Neuronal stem cell (in vitro differentiated cells): ENCODE measurements at regions not wholly inside any gene's neighbourhood (a gene's known extent, or its start where the extent isn't known, plus 50 kb on each side); places are given as distances from the start of the nearest gene placed in this dataset.

ENCODE experiments used
- DNase-seq: peaks from one replicate; pipeline ENCODE4 v3.0.0-alpha.2; 2013; ENCODE audit warnings: low spot score
- H2AFZ ChIP-seq: one replicate; pipeline ENCODE4 v1.6.1; 2013; ENCODE audit warnings: mild to moderate bottlenecking, low read length, inconsistent platforms
- H2AK5ac ChIP-seq: 2 replicates; pipeline ENCODE4 v1.6.1; 2013; ENCODE audit warnings: low read depth, mild to moderate bottlenecking, inconsistent platforms, low read length, moderate library complexity, mixed read lengths
- H2BK120ac ChIP-seq: 2 replicates; pipeline ENCODE4 v1.6.1; 2013; ENCODE audit warnings: low read depth, mild to moderate bottlenecking, inconsistent platforms, low read length, moderate library complexity, mixed read lengths
- H2BK12ac ChIP-seq: one replicate; pipeline ENCODE4 v1.6.1; 2013; ENCODE audit warnings: low read length, inconsistent platforms
- H2BK15ac ChIP-seq: 2 replicates; pipeline ENCODE4 v1.6.1; 2013; ENCODE audit warnings: mild to moderate bottlenecking, low read length, inconsistent platforms, mixed read lengths
- H2BK5ac ChIP-seq: one replicate; pipeline ENCODE4 v1.6.1; 2013; ENCODE audit warnings: inconsistent platforms, mild to moderate bottlenecking, low read length, moderate library complexity
- H3K14ac ChIP-seq: one replicate; pipeline ENCODE4 v1.6.1; 2013; ENCODE audit warnings: low read length, inconsistent platforms
- H3K18ac ChIP-seq: 2 replicates; pipeline ENCODE4 v1.6.1; 2013; ENCODE audit warnings: low read length, inconsistent platforms
- H3K23ac ChIP-seq: 2 replicates; pipeline ENCODE4 v1.6.1; 2013; ENCODE audit warnings: low read depth, mild to moderate bottlenecking, mixed read lengths, low read length, inconsistent platforms; ENCODE audit not compliant: poor library complexity
- H3K27ac ChIP-seq: replicated peaks from 3 replicates; pipeline ENCODE4 v1.5.1; 2013; ENCODE audit warnings: low read length, inconsistent platforms
- H3K27me3 ChIP-seq, 3 experiments: 2 replicates each; pipeline ENCODE4 v1.6.1; 2013; ENCODE audit warnings: low read length in 3 of 3, mild to moderate bottlenecking in 2 of 3, inconsistent platforms in 1 of 3, low read depth in 1 of 3, mixed read lengths in 1 of 3, moderate library complexity in 1 of 3; ENCODE audit not compliant: control insufficient read depth in 3 of 3, insufficient read depth in 3 of 3
- H3K36me3 ChIP-seq, 2 donors: replicated peaks in 1 of 2; 2 replicates each; pipeline ENCODE4 v1.6.1; 2013; ENCODE audit warnings: low read length in 2 of 2; ENCODE audit not compliant: control insufficient read depth in 2 of 2, insufficient read depth in 2 of 2
- H3K4ac ChIP-seq: 2 replicates; pipeline ENCODE4 v1.6.1; 2013; ENCODE audit warnings: inconsistent platforms, mild to moderate bottlenecking, low read length, moderate library complexity
- H3K4me1 ChIP-seq, 2 donors: 1 replicate in 1 of 2; 2 replicates in 1 of 2; pipeline ENCODE4 v1.6.1; 2013; ENCODE audit warnings: low read length in 2 of 2, low read depth in 1 of 2; ENCODE audit not compliant: control insufficient read depth in 2 of 2, insufficient read depth in 1 of 2
- H3K4me2 ChIP-seq: one replicate; pipeline ENCODE4 v1.6.1; 2013; ENCODE audit warnings: mild to moderate bottlenecking, low read length, inconsistent platforms; ENCODE audit not compliant: insufficient read depth, poor library complexity, severe bottlenecking
- H3K4me3 ChIP-seq, 2 donors: 2 replicates each; pipeline ENCODE4 v1.5.1; 2013; ENCODE audit warnings: low read length in 2 of 2, mild to moderate bottlenecking in 2 of 2, inconsistent platforms in 1 of 2, moderate library complexity in 1 of 2
- H3K79me1 ChIP-seq: one replicate; pipeline ENCODE4 v1.6.1; 2013; ENCODE audit warnings: low read depth, mild to moderate bottlenecking, inconsistent platforms, low read length, moderate library complexity
- H3K9ac ChIP-seq: one replicate; pipeline ENCODE4 v1.6.1; 2013; ENCODE audit warnings: mild to moderate bottlenecking, low read depth, low read length, inconsistent platforms; ENCODE audit not compliant: poor library complexity
- H3K9me3 ChIP-seq, 2 donors: replicated peaks in 1 of 2; 2 replicates each; pipeline versions ENCODE3 to v1.6.1; 2013; ENCODE audit warnings: low read length in 2 of 2, mild to moderate bottlenecking in 2 of 2, inconsistent platforms in 1 of 2, low read depth in 1 of 2, mixed read lengths in 1 of 2, moderate library complexity in 1 of 2; ENCODE audit not compliant: control insufficient read depth in 2 of 2, insufficient read depth in 1 of 2
- H4K8ac ChIP-seq: one replicate; pipeline ENCODE4 v1.6.1; 2013; ENCODE audit warnings: low read depth, mild to moderate bottlenecking, inconsistent platforms, low read length, moderate library complexity
- H4K91ac ChIP-seq: one replicate; pipeline ENCODE4 v1.6.1; 2013; ENCODE audit warnings: low read length, low read depth, mild to moderate bottlenecking, inconsistent platforms; ENCODE audit not compliant: poor library complexity
- WGBS, 2 donors: extraction: QIAGEN DNeasy Blood & Tissue Kit; methylation state at CpG; one replicate each; pipeline ENCODE4 v1.1.7; 2013; ENCODE audit warnings: missing lambda C conversion rate in 2 of 2, mixed read lengths in 1 of 2; ENCODE audit not compliant: insufficient read length in 2 of 2, insufficient replicate concordance in 1 of 2; ENCODE audit errors: extremely low coverage in 2 of 2; 5-methylcytosine and 5-hydroxymethylcytosine counted together

DNA sequence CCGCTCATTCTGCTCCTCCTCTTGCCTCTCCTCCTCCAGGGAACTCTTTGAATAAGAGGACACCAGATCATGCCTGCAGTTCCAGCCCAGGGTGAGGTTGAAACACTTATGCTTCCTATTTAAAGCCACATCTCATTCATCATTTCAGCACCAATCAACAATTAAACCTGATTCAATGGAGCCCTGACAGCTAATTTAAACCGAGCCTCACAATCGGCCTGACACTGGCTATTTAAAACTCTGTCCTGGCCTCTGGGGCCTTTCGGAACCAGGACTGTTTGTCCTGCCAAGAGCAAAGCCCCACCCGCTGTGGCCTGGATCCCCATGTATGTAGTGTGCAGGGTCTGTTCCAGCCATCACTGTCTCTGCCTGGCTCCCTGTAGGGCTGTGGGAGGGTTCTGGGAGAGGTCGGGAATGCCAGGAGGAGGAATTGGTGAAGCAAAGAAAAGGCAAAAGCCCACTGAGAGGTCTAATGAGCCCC is 97.4 kb downstream of the MCFD2 start:
- H3K23ac ChIP-seq: no peak overlapping the region
- no CpG with 5 or more reads among the region's 6 CpGs for WGBS, 2 donors

DNA sequence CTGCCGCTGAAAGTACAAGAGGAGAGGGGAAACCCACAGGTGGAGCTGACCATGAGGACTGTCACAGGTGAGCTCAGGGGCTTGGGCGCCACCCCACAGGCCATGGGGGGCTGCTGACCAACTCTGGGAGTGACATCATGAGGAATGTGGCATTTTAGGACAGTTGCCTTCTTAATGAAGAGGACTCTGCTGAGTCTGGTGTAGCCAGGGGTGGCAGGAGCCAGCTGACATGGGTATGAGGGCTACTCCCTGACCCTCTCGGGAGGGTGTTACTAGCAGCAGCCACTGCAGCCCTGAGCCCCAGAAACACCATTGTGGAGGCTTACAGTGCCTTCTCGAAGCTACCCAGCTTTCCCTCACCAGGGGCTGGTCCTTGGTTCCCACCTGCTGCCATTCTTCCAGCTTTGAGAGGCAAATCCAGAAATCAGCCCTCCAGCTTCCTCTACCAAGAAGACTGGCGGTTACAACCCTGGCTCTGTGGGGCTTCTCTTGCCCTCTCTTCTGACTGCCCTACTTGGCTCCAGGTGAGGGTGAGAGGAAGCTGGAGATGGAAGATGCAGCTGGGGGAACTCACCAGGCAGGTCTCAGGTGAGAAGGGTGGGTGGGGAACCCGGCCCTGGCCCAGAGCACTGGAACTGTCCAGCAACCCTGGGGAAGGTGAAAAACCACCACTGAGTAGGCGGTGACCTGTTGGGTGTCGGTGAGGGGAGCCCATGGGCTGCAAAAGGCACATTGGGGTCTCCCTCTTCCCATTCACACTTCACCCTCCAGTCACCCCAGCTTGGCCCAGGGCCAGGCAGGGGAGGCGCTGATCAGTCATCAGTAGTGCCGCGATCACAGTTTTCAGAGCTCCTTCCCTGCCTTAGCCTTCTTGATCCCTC is 98.5 kb downstream of the MCFD2 start:
- no peaks in the 10 kb centered on the region for H3K9me3 ChIP-seq
- H3K4ac ChIP-seq: no peak overlapping the region
- no peak overlapping the region for H2AK5ac ChIP-seq
- no peak overlapping the region for H2BK12ac ChIP-seq
- DNase-seq: no peak
- H2BK120ac ChIP-seq: no peak overlapping the region
- H3K27me3 ChIP-seq: peaks cover 0 to 7% (median 0%) of the 10 kb centered on the region in 3 experiments
- no peak overlapping the region for H2AFZ ChIP-seq
- no peak overlapping the region for H4K8ac ChIP-seq
- no peak overlapping the region for H4K91ac ChIP-seq
- peak overlapping the region; percentile 7 for H3K18ac ChIP-seq
- peaks cover 0 to 4% of the 10 kb centered on the region in 2 donors for H3K4me1 ChIP-seq
- no peaks in the 10 kb centered on the region for H3K36me3 ChIP-seq
- no peak overlapping the region for H3K9ac ChIP-seq
- H3K23ac ChIP-seq: no peak overlapping the region
- no peak overlapping the region for H3K27ac ChIP-seq
- no peak overlapping the region for H3K4me2 ChIP-seq
- H2BK5ac ChIP-seq: no peak overlapping the region
- H2BK15ac ChIP-seq: no peak overlapping the region
- WGBS, 2 donors: no CpG with 5 or more reads among the region's 11 CpGs
- H3K79me1 ChIP-seq: no peaks in the 10 kb centered on the region
- H3K14ac ChIP-seq: no peak overlapping the region
- no peak overlapping the region for H3K4me3 ChIP-seq

More for the DNA sequence above, 97.4 kb downstream of the MCFD2 start:
- H3K14ac ChIP-seq: no peak overlapping the region
- H3K4me3 ChIP-seq: no peak overlapping the region
- peaks cover 0 to 3% (median 0%) of the 10 kb centered on the region in 3 experiments for H3K27me3 ChIP-seq
- H4K91ac ChIP-seq: no peak overlapping the region
- H2BK120ac ChIP-seq: no peak overlapping the region
- H3K27ac ChIP-seq: no peak overlapping the region
- no peak overlapping the region for H3K4ac ChIP-seq
- H2AK5ac ChIP-seq: no peak overlapping the region
- no peaks in the 10 kb centered on the region for H3K36me3 ChIP-seq
- DNase-seq: no peak
- no peak overlapping the region for H4K8ac ChIP-seq
- H2BK12ac ChIP-seq: no peak overlapping the region
- H2BK5ac ChIP-seq: no peak overlapping the region
- no peak overlapping the region for H3K4me2 ChIP-seq
- H3K9ac ChIP-seq: no peak overlapping the region
- no peak overlapping the region for H2AFZ ChIP-seq
- no peak overlapping the region for H2BK15ac ChIP-seq
- peak overlapping the region; percentile 40 for H3K18ac ChIP-seq
- no peaks in the 10 kb centered on the region for H3K4me1 ChIP-seq
- H3K9me3 ChIP-seq: no peaks in the 10 kb centered on the region
- H3K79me1 ChIP-seq: no peaks in the 10 kb centered on the region

DNA sequence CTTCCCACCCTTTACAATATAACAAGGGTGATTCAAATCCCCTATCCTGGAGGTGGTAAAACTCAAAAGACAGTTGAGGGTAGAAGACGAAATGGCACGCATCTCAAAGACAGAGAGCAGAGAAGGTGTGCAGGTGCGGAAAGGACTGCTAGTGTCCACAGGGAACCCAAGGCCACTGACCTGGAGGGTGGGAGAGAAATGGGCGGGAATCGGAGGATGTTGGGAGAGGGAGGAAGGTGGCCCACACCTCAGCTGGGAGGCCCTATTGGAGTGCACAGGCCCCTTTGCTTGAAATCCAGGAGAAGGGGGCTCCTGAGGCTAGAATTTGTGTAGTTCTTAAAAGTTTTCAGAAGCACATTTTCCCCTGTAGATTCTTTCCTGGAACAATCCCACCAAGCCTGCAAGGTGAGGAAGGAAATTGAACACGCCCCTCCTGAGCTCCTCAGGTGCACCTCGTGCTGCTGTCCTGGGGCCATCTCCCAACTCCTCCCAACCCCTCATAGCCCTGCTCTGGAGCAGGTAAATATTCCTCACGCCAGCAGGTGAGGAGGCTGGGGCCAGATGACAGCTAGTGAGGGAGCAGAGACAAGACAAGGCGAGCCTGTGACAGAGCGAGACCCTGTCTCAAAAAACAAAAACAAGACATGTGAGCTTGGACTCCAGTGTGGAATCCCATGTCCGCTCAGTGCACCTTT is 99.3 kb downstream of the MCFD2 start:
- no peak overlapping the region for H3K9ac ChIP-seq
- no peak overlapping the region for H4K8ac ChIP-seq
- no peak overlapping the region for H3K27ac ChIP-seq
- no peak overlapping the region for H2BK12ac ChIP-seq
- no peak overlapping the region for H2BK15ac ChIP-seq
- H2BK5ac ChIP-seq: no peak overlapping the region
- no peak for DNase-seq
- peaks cover 0 to 11% (median 0%) of the 10 kb centered on the region in 3 experiments for H3K27me3 ChIP-seq
- H3K4me1 ChIP-seq: peaks cover 0 to 5% of the 10 kb centered on the region in 2 donors
- H3K4me2 ChIP-seq: no peak overlapping the region
- H3K4me3 ChIP-seq: no peak overlapping the region
- H2BK120ac ChIP-seq: no peak overlapping the region
- no peaks in the 10 kb centered on the region for H3K36me3 ChIP-seq
- no CpG with 5 or more reads among the region's 11 CpGs for WGBS, 2 donors
- no peak overlapping the region for H3K4ac ChIP-seq
- no peak overlapping the region for H2AK5ac ChIP-seq
- no peak overlapping the region for H3K23ac ChIP-seq
- H3K79me1 ChIP-seq: no peaks in the 10 kb centered on the region
- no peak overlapping the region for H3K14ac ChIP-seq
- no peak overlapping the region for H3K18ac ChIP-seq
- no peak overlapping the region for H2AFZ ChIP-seq
- no peaks in the 10 kb centered on the region for H3K9me3 ChIP-seq
- H4K91ac ChIP-seq: no peak overlapping the region
